GM23338 (cell line): ENCODE measurements at regions not wholly inside any gene's neighbourhood (a gene's known extent, or its start where the extent isn't known, plus 50 kb on each side); places are given as distances from the start of the nearest gene placed in this dataset.

Experiments used
- EZH2 ChIP-seq: fragments of 200-600 bp; sonication (generic); IDR thresholded peaks from one replicate; pipeline ENCODE4 v1.8.0; 2017; ENCODE audit warnings: antibody characterized with exemption, mild to moderate bottlenecking, low read depth; ENCODE audit not compliant: unreplicated experiment
- EZH2phosphoT487 ChIP-seq: fragments of 200-600 bp; sonication (generic); IDR thresholded peaks from one replicate; pipeline ENCODE4 v1.8.1; 2018; ENCODE audit warnings: antibody characterized with exemption; ENCODE audit not compliant: unreplicated experiment
- JUNB ChIP-seq: IDR thresholded peaks from one replicate; pipeline ENCODE4 v1.6.1; 2016; ENCODE audit warnings: antibody characterized with exemption; ENCODE audit not compliant: unreplicated experiment
- POLR2AphosphoS5 ChIP-seq: IDR thresholded peaks from 2 replicates; pipeline ENCODE4 v1.6.1; 2016; ENCODE audit warnings: antibody characterized with exemption, low read depth
- STAT1 ChIP-seq: IDR thresholded peaks from one replicate; pipeline ENCODE4 v1.6.1; 2016; ENCODE audit warnings: antibody characterized with exemption; ENCODE audit not compliant: unreplicated experiment
- ZNF114 ChIP-seq: fragments of 250-450 bp; sonication (Bioruptor Pico); IDR thresholded peaks from 2 replicates; pipeline ENCODE4 v1.5.0; 2020; ENCODE audit warnings: mild to moderate bottlenecking, moderate library complexity
- TF ChIP-seq, protein P1 (sequence below), 2 experiments: fragments of 200-600 bp in 1 of 2; sonication (generic) in 1 of 2; conservative IDR thresholded peaks; 2 replicates each; pipeline versions ENCODE4 v1.5.1 to v1.6.1; 2016 to 2017; ENCODE audit warnings: antibody characterized with exemption in 2 of 2, low read depth in 2 of 2, mild to moderate bottlenecking in 2 of 2, moderate library complexity in 1 of 2
- TF ChIP-seq, protein P2 (sequence below): IDR thresholded peaks from one replicate; pipeline ENCODE4 v1.6.1; 2018; ENCODE audit warnings: antibody characterized with exemption; ENCODE audit not compliant: unreplicated experiment

- TF ChIP-seq, protein P1, sequence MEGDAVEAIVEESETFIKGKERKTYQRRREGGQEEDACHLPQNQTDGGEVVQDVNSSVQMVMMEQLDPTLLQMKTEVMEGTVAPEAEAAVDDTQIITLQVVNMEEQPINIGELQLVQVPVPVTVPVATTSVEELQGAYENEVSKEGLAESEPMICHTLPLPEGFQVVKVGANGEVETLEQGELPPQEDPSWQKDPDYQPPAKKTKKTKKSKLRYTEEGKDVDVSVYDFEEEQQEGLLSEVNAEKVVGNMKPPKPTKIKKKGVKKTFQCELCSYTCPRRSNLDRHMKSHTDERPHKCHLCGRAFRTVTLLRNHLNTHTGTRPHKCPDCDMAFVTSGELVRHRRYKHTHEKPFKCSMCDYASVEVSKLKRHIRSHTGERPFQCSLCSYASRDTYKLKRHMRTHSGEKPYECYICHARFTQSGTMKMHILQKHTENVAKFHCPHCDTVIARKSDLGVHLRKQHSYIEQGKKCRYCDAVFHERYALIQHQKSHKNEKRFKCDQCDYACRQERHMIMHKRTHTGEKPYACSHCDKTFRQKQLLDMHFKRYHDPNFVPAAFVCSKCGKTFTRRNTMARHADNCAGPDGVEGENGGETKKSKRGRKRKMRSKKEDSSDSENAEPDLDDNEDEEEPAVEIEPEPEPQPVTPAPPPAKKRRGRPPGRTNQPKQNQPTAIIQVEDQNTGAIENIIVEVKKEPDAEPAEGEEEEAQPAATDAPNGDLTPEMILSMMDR (conservative IDR thresholded peaks at IDR 0.05; ENCODE audit: low read depth in 2 of 2) = no peak
- no peak for TF ChIP-seq STAT1
- no peak for TF ChIP-seq EZH2
- no peak for TF ChIP-seq EZH2phosphoT487
- no peak for TF ChIP-seq POLR2AphosphoS5
- TF ChIP-seq, protein P2, sequence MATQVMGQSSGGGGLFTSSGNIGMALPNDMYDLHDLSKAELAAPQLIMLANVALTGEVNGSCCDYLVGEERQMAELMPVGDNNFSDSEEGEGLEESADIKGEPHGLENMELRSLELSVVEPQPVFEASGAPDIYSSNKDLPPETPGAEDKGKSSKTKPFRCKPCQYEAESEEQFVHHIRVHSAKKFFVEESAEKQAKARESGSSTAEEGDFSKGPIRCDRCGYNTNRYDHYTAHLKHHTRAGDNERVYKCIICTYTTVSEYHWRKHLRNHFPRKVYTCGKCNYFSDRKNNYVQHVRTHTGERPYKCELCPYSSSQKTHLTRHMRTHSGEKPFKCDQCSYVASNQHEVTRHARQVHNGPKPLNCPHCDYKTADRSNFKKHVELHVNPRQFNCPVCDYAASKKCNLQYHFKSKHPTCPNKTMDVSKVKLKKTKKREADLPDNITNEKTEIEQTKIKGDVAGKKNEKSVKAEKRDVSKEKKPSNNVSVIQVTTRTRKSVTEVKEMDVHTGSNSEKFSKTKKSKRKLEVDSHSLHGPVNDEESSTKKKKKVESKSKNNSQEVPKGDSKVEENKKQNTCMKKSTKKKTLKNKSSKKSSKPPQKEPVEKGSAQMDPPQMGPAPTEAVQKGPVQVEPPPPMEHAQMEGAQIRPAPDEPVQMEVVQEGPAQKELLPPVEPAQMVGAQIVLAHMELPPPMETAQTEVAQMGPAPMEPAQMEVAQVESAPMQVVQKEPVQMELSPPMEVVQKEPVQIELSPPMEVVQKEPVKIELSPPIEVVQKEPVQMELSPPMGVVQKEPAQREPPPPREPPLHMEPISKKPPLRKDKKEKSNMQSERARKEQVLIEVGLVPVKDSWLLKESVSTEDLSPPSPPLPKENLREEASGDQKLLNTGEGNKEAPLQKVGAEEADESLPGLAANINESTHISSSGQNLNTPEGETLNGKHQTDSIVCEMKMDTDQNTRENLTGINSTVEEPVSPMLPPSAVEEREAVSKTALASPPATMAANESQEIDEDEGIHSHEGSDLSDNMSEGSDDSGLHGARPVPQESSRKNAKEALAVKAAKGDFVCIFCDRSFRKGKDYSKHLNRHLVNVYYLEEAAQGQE = no peak
- no peak for TF ChIP-seq JUNB
- TF ChIP-seq ZNF114 = no peak
Measured at GRCh38 chr9:119803679-119804078, 434.4 kb upstream of the BRINP1 start.
